ENCODE measurements at regions not wholly inside any gene's neighbourhood (a gene's known extent, or its start where the extent isn't known, plus 50 kb on each side); places are given as distances from the start of the nearest gene placed in this dataset.

DNA sequence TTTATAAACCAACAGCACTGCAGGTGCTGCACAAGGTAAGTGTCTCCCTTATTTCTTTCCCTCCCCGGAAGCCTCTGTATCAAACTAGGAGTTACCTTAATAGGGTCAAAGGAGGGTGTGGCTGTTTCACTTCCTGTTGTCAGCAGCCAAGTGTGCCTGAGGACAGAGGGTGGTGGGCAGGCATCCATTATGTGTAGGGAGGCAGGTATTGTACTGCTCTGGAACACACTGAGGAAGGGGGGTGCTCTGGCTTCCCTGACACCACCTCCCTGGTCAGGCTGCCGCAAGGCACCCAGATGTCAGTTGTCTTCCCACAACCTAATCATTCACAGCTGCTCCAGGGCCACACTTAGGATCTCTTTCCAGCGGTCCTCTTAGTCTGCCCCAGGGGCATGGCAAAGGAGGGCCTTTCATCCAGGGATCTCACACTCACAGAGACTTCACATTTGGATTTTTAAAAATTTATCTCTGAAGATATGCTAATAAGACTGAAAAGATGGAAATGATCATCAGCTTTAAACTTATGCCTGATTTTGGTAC lies 132.0 kb upstream of the ARHGAP5 start:
- TF ChIP-seq, protein P1, sequence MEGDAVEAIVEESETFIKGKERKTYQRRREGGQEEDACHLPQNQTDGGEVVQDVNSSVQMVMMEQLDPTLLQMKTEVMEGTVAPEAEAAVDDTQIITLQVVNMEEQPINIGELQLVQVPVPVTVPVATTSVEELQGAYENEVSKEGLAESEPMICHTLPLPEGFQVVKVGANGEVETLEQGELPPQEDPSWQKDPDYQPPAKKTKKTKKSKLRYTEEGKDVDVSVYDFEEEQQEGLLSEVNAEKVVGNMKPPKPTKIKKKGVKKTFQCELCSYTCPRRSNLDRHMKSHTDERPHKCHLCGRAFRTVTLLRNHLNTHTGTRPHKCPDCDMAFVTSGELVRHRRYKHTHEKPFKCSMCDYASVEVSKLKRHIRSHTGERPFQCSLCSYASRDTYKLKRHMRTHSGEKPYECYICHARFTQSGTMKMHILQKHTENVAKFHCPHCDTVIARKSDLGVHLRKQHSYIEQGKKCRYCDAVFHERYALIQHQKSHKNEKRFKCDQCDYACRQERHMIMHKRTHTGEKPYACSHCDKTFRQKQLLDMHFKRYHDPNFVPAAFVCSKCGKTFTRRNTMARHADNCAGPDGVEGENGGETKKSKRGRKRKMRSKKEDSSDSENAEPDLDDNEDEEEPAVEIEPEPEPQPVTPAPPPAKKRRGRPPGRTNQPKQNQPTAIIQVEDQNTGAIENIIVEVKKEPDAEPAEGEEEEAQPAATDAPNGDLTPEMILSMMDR (IDR thresholded peaks at IDR 0.05), result no peak
- TF ChIP-seq GATA2 (CRISPR knock-in tag; IDR thresholded peaks at IDR 0.05) (no peak), EP300 (IDR thresholded peaks at IDR 0.05; ENCODE audit: borderline replicate concordance in 1 of 2, low read depth in 1 of 2, low read length in 1 of 2) (peak in 1 of 2 experiments; percentile 19; a peak in 1 of 4 replicates), JUND (IDR thresholded peaks at IDR 0.05) (no peak), POLR2AphosphoS5 (IDR thresholded peaks at IDR 0.05; ENCODE audit: low read depth, low read length) (no peak)
- TF ChIP-seq, protein P2, sequence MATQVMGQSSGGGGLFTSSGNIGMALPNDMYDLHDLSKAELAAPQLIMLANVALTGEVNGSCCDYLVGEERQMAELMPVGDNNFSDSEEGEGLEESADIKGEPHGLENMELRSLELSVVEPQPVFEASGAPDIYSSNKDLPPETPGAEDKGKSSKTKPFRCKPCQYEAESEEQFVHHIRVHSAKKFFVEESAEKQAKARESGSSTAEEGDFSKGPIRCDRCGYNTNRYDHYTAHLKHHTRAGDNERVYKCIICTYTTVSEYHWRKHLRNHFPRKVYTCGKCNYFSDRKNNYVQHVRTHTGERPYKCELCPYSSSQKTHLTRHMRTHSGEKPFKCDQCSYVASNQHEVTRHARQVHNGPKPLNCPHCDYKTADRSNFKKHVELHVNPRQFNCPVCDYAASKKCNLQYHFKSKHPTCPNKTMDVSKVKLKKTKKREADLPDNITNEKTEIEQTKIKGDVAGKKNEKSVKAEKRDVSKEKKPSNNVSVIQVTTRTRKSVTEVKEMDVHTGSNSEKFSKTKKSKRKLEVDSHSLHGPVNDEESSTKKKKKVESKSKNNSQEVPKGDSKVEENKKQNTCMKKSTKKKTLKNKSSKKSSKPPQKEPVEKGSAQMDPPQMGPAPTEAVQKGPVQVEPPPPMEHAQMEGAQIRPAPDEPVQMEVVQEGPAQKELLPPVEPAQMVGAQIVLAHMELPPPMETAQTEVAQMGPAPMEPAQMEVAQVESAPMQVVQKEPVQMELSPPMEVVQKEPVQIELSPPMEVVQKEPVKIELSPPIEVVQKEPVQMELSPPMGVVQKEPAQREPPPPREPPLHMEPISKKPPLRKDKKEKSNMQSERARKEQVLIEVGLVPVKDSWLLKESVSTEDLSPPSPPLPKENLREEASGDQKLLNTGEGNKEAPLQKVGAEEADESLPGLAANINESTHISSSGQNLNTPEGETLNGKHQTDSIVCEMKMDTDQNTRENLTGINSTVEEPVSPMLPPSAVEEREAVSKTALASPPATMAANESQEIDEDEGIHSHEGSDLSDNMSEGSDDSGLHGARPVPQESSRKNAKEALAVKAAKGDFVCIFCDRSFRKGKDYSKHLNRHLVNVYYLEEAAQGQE (IDR thresholded peaks at IDR 0.05; ENCODE audit: low read depth, low read length), result no peak
- TF ChIP-seq, protein P3, sequence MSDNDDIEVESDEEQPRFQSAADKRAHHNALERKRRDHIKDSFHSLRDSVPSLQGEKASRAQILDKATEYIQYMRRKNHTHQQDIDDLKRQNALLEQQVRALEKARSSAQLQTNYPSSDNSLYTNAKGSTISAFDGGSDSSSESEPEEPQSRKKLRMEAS (IDR thresholded peaks at IDR 0.05; ENCODE audit: low read depth), result no peak
